Cardiac fibroblast (primary cell): ENCODE measurements at regions not wholly inside any gene's neighbourhood (a gene's known extent, or its start where the extent isn't known, plus 50 kb on each side); places are given as distances from the start of the nearest gene placed in this dataset.

Experiments used
- DNase-seq, 2 donors: peaks; one replicate each; pipeline versions ENCODE4 v3.0.0 to v3.0.0-alpha.2; 2010; ENCODE audit warnings: low read depth in 2 of 2
- H3K4me3 ChIP-seq, 2 donors: replicated peaks in 1 of 2; 1 replicate in 1 of 2; 2 replicates in 1 of 2; pipeline ENCODE4 v1.5.1; 2011; ENCODE audit warnings: low read depth in 2 of 2, low read length in 2 of 2, mild to moderate bottlenecking in 2 of 2, moderate library complexity in 1 of 2
- CTCF ChIP-seq: IDR thresholded peaks from one replicate; pipeline ENCODE4 v1.5.1; 2011; ENCODE audit warnings: low read depth, mild to moderate bottlenecking, low read length, inconsistent platforms

- no peak overlapping the region for H3K4me3 ChIP-seq
- no peak for DNase-seq
- TF ChIP-seq CTCF: no peak
These were observed 278.4 kb downstream of the PHF14 start for GRCh38 chr7:11252011-11252607.

- no peak overlapping the region for H3K4me3 ChIP-seq
- DNase-seq: no peak
- no peak for TF ChIP-seq CTCF
These were observed 279.1 kb downstream of the PHF14 start for GRCh38 chr7:11252705-11253272.

- DNase-seq: no peak
- no peak for TF ChIP-seq CTCF
- H3K4me3 ChIP-seq: no peak overlapping the region
These were observed 282.8 kb downstream of the PHF14 start for GRCh38 chr7:11256501-11256900.

GRCh38 chr7:11261470-11261869 lies 287.8 kb downstream of the PHF14 start:
- no peak for TF ChIP-seq CTCF
- H3K4me3 ChIP-seq: no peak overlapping the region
- DNase-seq: no peak

GRCh38 chr7:11266101-11266500 lies 292.4 kb downstream of the PHF14 start:
- no peak overlapping the region for H3K4me3 ChIP-seq
- TF ChIP-seq CTCF: no peak
- DNase-seq: no peak

GRCh38 chr7:11272352-11272751 lies 298.7 kb downstream of the PHF14 start:
- no peak for DNase-seq
- TF ChIP-seq CTCF: no peak

GRCh38 chr7:11274074-11274473 lies 300.4 kb downstream of the PHF14 start:
- no peak for TF ChIP-seq CTCF
- H3K4me3 ChIP-seq: no peak overlapping the region
- DNase-seq: no peak

More at GRCh38 chr7:11272352-11272751, 298.7 kb downstream of the PHF14 start:
- no peak overlapping the region for H3K4me3 ChIP-seq
